ENCODE measurements at regions not wholly inside any gene's neighbourhood (a gene's known extent, or its start where the extent isn't known, plus 50 kb on each side); places are given as distances from the start of the nearest gene placed in this dataset.

- no peaks in the 10 kb centered on the region for H3K9me3 Mint-ChIP-seq
- H3K4me3 Mint-ChIP-seq, result no peak overlapping the region
- peaks cover 0 to 5% of the 10 kb centered on the region in 2 donors for H3K27me3 Mint-ChIP-seq
- no peaks in the 10 kb centered on the region for H3K36me3 Mint-ChIP-seq
- no peak overlapping the region for H3K27ac Mint-ChIP-seq
- no peak for ATAC-seq (replicated peaks)
- H3K4me1 Mint-ChIP-seq, result no peaks in the 10 kb centered on the region
- no peak for DNase-seq
Measured at GRCh38 chr20:61170496-61171320, 81.4 kb upstream of the CDH4 start.

DNA sequence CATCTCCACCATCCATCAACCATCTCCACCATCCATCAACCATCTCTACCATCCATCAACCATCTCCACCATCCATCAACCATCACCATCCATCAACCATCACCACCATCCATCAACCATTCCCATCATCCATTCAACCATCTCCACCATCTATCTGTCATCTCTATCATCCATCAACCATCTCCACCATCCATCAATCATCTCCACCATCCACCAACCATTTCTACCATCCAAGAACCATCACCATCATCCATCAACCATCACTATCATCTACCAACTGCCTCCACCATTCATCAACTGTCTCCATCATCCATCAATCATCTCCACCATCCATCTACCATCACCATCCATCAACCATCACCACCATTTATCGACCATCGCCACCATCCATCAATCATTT is 78.8 kb upstream of the CDH4 start:
- DNase-seq, result no peak
- H3K9me3 Mint-ChIP-seq, result no peaks in the 10 kb centered on the region
- no peak overlapping the region for H3K27ac Mint-ChIP-seq
- no peaks in the 10 kb centered on the region for H3K27me3 Mint-ChIP-seq
- H3K4me1 Mint-ChIP-seq, result no peaks in the 10 kb centered on the region
- no peak overlapping the region for H3K4me3 Mint-ChIP-seq
- ATAC-seq (replicated peaks), result no peak
- no peaks in the 10 kb centered on the region for H3K36me3 Mint-ChIP-seq

- ATAC-seq (replicated peaks) (no peak), DNase-seq (no peak)
- no peak overlapping the region for H3K27ac Mint-ChIP-seq
- H3K4me1 Mint-ChIP-seq, result no peaks in the 10 kb centered on the region
- H3K9me3 Mint-ChIP-seq, result no peaks in the 10 kb centered on the region
- no peaks in the 10 kb centered on the region for H3K36me3 Mint-ChIP-seq
- H3K4me3 Mint-ChIP-seq, result no peak overlapping the region
- peaks cover 0 to 5% of the 10 kb centered on the region in 2 donors for H3K27me3 Mint-ChIP-seq
Measured at GRCh38 chr20:61173961-61174725, 77.9 kb upstream of the CDH4 start.

DNA sequence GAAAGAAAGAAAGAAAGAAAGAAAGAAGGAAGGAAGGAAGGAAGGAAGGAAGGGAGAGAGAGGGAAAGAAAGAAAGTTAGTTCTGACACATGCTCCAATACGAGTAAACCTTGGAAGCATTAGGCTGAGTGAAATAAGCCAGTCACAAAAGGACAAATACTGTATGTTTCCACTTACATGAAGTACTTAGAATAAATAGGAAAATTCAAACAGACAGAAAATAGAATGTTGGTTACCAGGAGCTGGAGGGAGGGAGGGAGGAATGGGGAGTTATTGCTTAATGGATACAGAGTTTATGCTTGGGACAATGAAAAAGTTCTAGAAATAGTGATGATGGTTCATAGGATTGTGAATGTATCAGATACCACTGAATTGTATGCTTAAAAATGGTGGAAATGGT is 75.2 kb upstream of the CDH4 start:
- H3K27me3 Mint-ChIP-seq, result peaks cover 0 to 5% of the 10 kb centered on the region in 2 donors
- H3K4me3 Mint-ChIP-seq, result no peak overlapping the region
- no peaks in the 10 kb centered on the region for H3K9me3 Mint-ChIP-seq
- DNase-seq, result no peak
- H3K4me1 Mint-ChIP-seq, result no peaks in the 10 kb centered on the region
- no peak overlapping the region for H3K27ac Mint-ChIP-seq
- H3K36me3 Mint-ChIP-seq, result no peaks in the 10 kb centered on the region
- no peak for ATAC-seq (replicated peaks)

DNA sequence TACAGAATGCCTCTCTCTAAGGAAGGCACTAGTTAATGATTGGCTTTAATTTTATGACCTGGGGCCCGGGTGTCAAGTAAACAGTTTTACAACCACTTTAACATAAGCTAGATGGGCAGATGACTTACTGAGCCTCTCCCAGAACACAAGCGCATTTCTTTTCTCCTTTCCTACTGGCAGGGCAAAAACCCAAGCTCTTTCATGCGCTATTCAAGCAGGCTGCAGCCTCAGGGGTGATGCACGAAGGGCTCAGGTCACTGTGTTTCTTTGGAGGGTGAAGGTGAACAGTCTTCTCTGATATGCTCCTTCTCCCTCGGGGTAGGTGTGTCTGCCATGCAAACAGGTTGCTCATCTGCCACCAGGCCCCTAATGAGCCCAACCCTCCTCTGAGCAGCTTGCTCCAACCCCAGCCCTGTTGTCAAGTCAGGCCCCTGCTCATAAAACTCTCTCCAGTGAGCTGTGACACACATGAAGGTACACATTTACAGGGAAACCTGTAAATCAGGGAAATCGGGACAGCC is 73.5 kb upstream of the CDH4 start:
- Mint-ChIP-seq H3K36me3 (no peaks in the 10 kb centered on the region), H3K9me3 (no peaks in the 10 kb centered on the region), H3K27ac (no peak overlapping the region), H3K4me1 (no peaks in the 10 kb centered on the region), H3K4me3 (no peak overlapping the region), H3K27me3 (peaks cover 0 to 5% of the 10 kb centered on the region in 2 donors)
- DNase-seq (no peak), ATAC-seq (replicated peaks) (no peak)

GRCh38 chr20:61184194-61184593 is 67.9 kb upstream of the CDH4 start:
- H3K27ac Mint-ChIP-seq, result no peak overlapping the region
- ATAC-seq (replicated peaks), result no peak
- DNase-seq, result no peak
- no peaks in the 10 kb centered on the region for H3K27me3 Mint-ChIP-seq
- H3K9me3 Mint-ChIP-seq, result no peaks in the 10 kb centered on the region
- H3K36me3 Mint-ChIP-seq, result no peaks in the 10 kb centered on the region
- H3K4me1 Mint-ChIP-seq, result no peaks in the 10 kb centered on the region
- H3K4me3 Mint-ChIP-seq, result no peak overlapping the region

DNA sequence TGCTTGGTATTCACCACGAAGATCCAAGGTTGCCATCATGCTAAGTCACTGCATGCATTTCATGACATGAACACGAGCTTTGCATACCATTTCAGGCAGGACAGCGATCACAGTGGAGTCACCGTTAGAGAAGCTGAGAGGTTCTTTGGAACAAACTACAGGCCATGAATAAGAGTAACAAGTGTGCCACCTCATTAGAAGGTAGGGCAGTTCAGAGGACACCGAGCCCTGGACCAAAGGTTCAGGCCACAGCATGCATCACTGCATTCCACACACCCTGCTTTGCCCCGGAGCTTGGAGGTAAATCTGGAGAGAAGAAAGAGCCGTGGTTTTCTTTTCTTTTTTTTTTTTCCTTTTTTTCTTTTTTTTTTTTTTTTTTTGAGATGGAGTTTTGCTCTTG is 66.9 kb upstream of the CDH4 start:
- DNase-seq (no peak), ATAC-seq (replicated peaks) (no peak)
- H3K4me1 Mint-ChIP-seq, result no peaks in the 10 kb centered on the region
- no peak overlapping the region for H3K27ac Mint-ChIP-seq
- H3K36me3 Mint-ChIP-seq, result no peaks in the 10 kb centered on the region
- no peaks in the 10 kb centered on the region for H3K9me3 Mint-ChIP-seq
- H3K4me3 Mint-ChIP-seq, result no peak overlapping the region
- H3K27me3 Mint-ChIP-seq, result no peaks in the 10 kb centered on the region

DNA sequence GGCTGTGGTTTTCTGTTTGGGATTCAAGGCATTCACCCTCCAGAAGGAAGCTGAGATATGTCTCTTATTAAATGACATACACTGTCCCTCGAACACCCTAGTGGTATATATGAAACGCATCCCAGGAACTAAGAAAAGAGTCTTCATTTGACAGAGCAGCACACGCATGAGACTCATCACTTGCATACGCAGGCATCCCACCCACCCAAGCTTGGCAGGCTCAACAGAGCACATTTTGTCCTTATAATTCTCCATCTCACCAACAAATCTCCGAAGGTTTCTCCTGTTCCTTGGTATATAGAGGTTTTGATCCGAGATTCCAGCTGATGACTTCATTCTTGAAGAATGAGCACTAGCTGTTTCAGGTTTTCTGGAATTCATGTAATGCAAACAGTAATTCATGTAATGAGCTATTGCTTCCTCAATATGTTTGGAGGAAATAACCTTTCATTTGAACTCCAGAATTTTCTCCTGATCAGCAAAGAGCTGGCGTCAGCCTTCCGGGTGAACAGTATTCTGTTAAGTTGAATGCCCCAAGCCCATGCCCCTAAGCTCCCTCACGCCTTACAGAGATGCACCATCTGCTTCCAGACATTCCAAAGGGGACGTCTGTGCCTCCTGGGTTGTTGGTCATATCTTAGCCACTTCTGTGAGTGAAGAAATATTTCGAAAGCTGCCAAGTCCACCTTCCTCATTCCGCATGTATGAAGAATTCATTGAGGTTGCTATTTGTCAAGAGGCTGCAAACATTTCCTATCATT is 66.0 kb upstream of the CDH4 start:
- H3K4me3 Mint-ChIP-seq, result no peak overlapping the region
- ATAC-seq (replicated peaks) (no peak), DNase-seq (no peak)
- no peaks in the 10 kb centered on the region for H3K27me3 Mint-ChIP-seq
- no peaks in the 10 kb centered on the region for H3K9me3 Mint-ChIP-seq
- H3K4me1 Mint-ChIP-seq, result no peaks in the 10 kb centered on the region
- no peaks in the 10 kb centered on the region for H3K36me3 Mint-ChIP-seq
- H3K27ac Mint-ChIP-seq, result no peak overlapping the region

- Mint-ChIP-seq H3K4me3 (no peak overlapping the region), H3K27me3 (no peaks in the 10 kb centered on the region), H3K4me1 (no peaks in the 10 kb centered on the region), H3K27ac (no peak overlapping the region), H3K36me3 (no peaks in the 10 kb centered on the region), H3K9me3 (no peaks in the 10 kb centered on the region)
- no peak for DNase-seq
- ATAC-seq (replicated peaks), result no peak
Measured at GRCh38 chr20:61186771-61187472, 65.1 kb upstream of the CDH4 start.

DNA sequence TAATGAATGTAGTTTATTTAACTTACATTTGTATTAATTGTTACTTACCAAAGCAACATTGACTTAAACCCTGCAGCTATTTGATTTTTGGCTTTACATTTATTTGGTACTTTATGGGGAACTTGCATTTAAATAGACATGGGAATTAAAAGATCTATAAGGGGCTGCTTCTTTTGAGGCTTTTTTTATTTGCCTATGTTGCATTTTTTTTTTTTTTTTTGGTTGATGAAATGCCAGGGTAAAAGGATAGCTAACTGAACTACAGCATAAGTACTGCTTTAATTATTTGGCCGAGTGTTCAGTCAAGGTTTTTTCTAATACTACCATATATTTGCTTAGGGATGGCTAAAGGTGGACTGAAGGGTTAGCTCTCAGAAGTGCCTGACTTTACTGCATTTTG is 62.5 kb upstream of the CDH4 start:
- Mint-ChIP-seq H3K36me3 (no peaks in the 10 kb centered on the region), H3K27ac (no peak overlapping the region), H3K4me1 (no peaks in the 10 kb centered on the region), H3K4me3 (no peak overlapping the region), H3K27me3 (peaks cover 0 to 8% of the 10 kb centered on the region in 2 donors), H3K9me3 (no peaks in the 10 kb centered on the region)
- no peak for ATAC-seq (replicated peaks)
- no peak for DNase-seq

DNA sequence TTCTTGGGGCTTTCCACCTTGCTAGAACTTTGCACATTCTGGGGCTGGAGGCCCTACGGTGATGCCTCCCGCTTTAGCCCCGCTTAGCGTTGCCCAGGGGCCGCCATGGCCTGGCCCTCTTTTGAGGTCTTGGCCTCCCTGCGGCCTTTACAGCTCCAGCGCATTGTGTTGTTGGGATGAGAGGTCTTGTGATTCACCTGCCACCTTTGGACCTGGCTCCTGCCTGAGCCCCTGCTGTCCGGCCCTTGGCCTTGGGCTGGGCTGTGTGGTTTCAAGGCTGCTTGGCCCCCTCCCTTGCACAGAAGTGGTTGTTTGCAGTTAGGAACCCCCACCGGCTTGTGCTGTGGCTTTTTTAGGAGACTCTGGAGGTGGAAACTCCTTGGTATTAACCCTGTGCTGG is 61.0 kb upstream of the CDH4 start:
- DNase-seq (no peak), ATAC-seq (replicated peaks) (no peak)
- Mint-ChIP-seq H3K36me3 (no peaks in the 10 kb centered on the region), H3K9me3 (no peaks in the 10 kb centered on the region), H3K4me1 (no peaks in the 10 kb centered on the region), H3K27me3 (peaks cover 0 to 8% of the 10 kb centered on the region in 2 donors), H3K4me3 (no peak overlapping the region), H3K27ac (no peak overlapping the region)

GRCh38 chr20:61192337-61192950 is 59.6 kb upstream of the CDH4 start:
- H3K4me1 Mint-ChIP-seq, result no peaks in the 10 kb centered on the region
- no peak overlapping the region for H3K27ac Mint-ChIP-seq
- H3K36me3 Mint-ChIP-seq, result no peaks in the 10 kb centered on the region

GRCh38 chr20:61193164-61193563 is 58.9 kb upstream of the CDH4 start:
- Mint-ChIP-seq H3K4me1 (no peaks in the 10 kb centered on the region), H3K27ac (no peak overlapping the region), H3K36me3 (no peaks in the 10 kb centered on the region), H3K27me3 (peaks cover 0 to 8% of the 10 kb centered on the region in 2 donors), H3K4me3 (no peak overlapping the region), H3K9me3 (no peaks in the 10 kb centered on the region)
- no peak for DNase-seq
- no peak for ATAC-seq (replicated peaks)

More at GRCh38 chr20:61192337-61192950, 59.6 kb upstream of the CDH4 start:
- Mint-ChIP-seq H3K9me3 (no peaks in the 10 kb centered on the region), H3K4me3 (no peak overlapping the region), H3K27me3 (peaks cover 0 to 8% of the 10 kb centered on the region in 2 donors)
- ATAC-seq (replicated peaks) (no peak), DNase-seq (no peak)

Measured in stimulated activated naive B cell treated with anti-CD40 and anti-IgM and Interleukin-4, amounts not matched to agents 10 μg/mL and 1 μg/mL and 100 μg/mL, for 72 hours (primary cell).